HG02798 (cell line): ENCODE measurements at regions not wholly inside any gene's neighbourhood (a gene's known extent, or its start where the extent isn't known, plus 50 kb on each side); places are given as distances from the start of the nearest gene placed in this dataset.

Experiments used
- ATAC-seq: cut with Tn5 transposase; IDR thresholded peaks from one replicate; pipeline ENCODE4 v1.9.1; 2021; ENCODE audit warnings: mild to moderate bottlenecking; ENCODE audit not compliant: unreplicated experiment, poor library complexity

GRCh38 chr16:59701963-59702930 lies 968.1 kb upstream of the GOT2 start:
- ATAC-seq: no peak

DNA sequence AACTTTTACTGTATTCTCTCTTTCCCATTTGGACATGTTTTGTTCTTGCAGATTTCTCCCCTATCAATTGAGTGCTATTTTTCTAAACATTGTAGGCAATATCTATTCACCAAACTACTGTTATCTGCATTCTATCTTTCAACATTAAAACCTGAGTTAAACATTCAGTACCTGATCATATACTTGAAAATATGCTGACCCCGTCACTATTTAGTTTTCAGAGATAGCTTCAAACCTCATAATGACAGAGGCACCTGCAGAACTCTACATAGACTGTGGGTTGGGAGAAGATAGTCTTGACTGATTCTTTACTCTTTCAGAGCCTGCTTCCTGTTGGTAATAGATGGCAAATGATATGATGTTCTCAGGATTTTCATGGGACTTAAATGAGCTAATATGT lies 965.7 kb upstream of the GOT2 start:
- ATAC-seq: no peak

DNA sequence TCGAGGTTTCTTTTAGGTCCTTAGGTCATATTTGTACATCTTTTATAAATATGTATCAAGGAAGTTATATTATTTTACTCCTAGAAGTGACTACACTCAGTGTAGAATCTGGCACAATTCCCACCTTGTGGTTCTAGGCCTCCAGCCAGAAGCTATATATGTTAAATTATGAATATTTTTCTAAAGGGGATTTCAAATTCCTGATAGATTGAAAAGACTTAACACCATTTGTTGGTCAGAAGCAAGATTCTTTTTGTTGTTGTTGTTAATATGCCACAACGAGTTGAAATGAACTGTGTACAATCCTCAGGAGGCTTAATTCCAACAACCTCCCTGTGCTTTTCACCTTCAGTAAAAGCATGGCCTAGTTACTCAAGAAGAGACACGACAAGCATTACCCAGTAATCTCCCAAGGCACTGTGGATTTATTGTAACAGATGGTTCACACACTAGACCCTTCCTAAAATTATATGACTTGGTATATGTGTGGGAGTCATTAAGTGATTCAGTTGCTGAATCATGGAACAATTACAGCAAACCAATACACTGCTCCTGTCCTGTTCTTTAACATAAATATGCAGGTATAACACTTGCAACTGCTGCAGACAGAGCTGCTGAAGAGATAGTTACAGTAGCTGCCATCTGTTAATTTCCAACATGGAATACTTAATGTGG lies 964.4 kb upstream of the GOT2 start:
- no peak for ATAC-seq

DNA sequence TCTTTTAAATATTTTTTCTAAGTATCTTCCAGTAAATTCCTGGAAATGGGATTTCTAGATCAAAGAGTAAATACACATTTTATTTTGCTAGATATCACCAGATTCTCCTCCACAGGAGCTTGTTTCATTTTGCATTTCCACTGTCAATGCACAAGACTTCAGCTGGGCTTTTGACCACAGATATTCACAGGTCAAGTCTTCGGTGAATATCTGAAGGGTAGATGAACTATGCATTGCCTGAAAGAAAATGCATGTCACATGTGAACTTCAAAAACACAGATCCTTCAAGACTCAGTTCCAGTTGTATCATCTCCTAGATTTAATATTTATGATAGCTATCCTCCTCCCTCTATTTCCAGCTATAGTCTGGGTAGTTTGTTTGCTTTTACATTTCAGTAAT lies 963.6 kb upstream of the GOT2 start:
- no peak for ATAC-seq

- no peak for ATAC-seq
These were observed 963.1 kb upstream of the GOT2 start for GRCh38 chr16:59697236-59697635.

- no peak for ATAC-seq
These were observed 962.4 kb upstream of the GOT2 start for GRCh38 chr16:59696495-59696894.

DNA sequence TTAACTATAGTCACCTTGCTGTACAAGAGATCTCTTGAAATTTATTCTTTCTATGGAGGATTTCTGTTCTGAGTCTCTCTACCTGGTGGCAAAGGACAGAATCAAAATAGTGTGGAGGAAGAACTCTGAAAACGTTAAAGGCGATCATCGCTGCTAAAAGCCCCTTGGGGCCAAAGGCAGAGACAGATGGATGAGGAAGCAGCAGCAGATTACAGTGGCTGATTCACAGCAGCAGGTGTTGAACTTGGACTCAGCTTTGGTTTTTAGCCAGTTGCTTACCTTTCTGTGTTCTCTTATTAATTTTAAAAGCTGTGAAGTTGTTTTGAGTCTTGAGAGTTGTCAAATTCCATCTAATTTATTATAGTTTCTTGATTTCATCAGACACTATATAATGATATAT lies 956.1 kb upstream of the GOT2 start:
- no peak for ATAC-seq

- no peak for ATAC-seq
These were observed 953.9 kb upstream of the GOT2 start for GRCh38 chr16:59688006-59688405.

DNA sequence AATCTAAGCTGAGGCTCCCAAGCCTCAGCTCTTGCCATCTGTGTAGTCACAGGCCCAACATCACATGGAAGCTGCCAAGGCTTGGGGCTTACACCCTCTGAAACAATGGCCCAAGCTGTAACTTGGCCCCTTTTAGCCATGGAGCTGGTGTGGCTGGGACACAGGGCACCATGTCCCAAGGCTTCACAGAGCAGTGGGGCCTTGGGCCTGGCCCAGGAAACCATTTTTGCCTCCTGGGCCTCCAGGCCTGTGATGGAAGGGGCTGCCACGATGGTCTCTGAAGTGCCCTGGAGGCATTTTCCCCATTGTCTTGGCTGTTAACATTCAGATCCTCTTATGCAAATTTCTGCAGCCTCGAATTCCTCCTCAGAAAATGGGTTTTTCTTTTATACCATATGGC lies 952.3 kb upstream of the GOT2 start:
- ATAC-seq: no peak

DNA sequence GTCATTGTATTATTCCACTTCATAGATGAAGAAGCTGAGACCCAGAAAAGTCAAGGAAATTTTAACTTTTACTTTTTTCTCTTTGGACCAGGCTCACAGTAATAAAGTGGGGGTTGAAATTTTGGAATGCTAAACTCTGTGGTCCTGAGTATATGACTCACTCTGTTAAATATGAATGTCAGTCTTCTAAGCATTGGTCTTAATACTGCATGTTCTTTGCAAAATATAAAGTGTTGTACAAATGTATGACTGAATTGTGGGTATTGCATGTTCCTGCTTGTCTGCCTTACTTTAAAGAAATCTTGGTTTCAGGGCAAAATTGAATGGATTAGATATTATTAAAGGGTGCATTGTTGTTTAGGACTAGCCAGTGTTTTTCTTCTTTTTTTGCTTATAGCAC lies 950.8 kb upstream of the GOT2 start:
- ATAC-seq: no peak

DNA sequence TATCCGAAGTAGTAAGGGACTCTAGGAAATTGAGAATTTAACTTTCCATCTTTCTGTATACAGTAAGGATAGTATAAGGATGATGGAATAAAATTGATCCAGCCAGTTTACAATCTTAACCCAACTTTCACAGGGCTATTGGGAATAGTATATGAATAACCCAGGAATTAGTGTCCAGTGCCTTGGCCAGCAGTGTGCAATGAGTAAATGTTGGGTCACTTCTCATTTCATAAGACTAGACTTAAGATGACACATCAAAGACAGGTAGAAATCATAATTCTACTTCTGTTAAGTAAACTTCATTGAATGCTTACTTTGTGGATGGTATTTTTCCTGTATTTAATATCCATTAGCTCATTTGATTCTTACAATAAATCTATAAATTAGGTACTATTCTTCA lies 949.6 kb upstream of the GOT2 start:
- no peak for ATAC-seq

DNA sequence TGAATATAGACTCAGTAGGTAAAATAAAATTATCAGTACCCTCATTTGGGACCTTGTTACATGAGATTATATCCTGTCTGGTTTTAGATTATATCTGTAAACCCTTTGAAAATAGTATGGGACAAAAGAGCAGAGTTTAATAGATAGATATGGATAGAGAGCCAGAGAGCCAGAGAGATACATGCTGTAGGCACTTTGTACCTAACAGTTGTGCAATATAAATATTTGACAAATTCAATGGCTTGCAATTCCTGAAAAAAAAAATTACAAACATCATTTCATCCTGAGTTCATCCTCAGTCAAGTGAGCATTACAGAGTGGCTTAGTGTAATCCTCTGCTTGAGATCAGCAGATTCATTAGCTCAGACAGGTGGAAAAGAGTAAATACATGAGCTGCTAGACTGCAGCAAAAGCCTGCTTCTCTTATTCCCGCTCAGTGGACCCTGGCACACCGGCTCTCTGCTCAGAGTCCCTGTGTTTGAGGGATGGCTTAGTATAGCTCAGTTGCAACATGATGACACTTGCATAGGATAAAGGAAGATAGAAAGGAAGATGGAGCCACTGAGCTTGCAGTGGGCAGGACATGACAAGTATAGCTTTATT lies 931.6 kb upstream of the GOT2 start:
- ATAC-seq: no peak

- ATAC-seq: no peak
These were observed 924.5 kb upstream of the GOT2 start for GRCh38 chr16:59658572-59658971.

GRCh38 chr16:59655031-59655430 lies 920.9 kb upstream of the GOT2 start:
- ATAC-seq: no peak

DNA sequence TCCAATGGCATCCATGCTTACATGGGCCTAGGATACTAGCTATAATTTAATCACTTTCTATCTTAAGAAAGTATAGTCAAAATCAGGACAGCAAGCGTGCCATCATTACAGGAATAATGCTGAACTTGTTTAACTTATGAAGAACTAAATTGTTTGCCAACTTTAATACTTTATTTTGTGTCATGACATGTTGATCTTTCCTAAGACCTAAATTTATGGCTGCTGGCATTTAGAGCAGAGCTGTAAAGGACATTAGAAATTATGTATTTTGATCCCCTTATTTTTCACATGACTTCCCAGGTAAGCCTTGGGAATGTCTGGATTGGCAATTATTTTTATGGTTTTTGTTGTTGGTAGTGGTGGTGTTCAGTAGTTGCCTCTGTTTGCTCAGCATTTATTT lies 920.3 kb upstream of the GOT2 start:
- ATAC-seq: no peak

GRCh38 chr16:59651662-59652061 lies 917.5 kb upstream of the GOT2 start:
- no peak for ATAC-seq

- ATAC-seq: no peak
These were observed 911.1 kb upstream of the GOT2 start for GRCh38 chr16:59645194-59645593.

- no peak for ATAC-seq
These were observed 901.6 kb upstream of the GOT2 start for GRCh38 chr16:59635674-59636073.

DNA sequence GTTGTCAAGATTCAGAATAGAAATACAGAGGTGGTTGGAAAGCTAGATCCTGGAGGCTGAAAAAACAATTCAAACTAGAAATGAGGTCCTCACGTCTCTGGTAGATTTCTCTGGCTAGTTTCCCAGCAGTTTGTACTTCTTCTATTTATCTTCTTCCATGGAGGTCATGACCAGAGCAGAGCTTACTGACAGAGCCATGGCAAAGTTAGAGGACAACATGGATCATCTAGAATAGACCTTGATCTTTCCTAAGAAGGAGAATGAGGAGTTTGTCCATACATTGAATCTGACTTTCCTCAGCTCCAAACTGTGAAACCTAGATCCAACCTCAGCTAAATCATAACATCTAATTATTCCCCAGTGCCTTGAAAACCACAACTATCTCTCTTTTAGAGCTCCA lies 900.8 kb upstream of the GOT2 start:
- ATAC-seq: no peak

GRCh38 chr16:59634004-59634579 lies 900.0 kb upstream of the GOT2 start:
- no peak for ATAC-seq

DNA sequence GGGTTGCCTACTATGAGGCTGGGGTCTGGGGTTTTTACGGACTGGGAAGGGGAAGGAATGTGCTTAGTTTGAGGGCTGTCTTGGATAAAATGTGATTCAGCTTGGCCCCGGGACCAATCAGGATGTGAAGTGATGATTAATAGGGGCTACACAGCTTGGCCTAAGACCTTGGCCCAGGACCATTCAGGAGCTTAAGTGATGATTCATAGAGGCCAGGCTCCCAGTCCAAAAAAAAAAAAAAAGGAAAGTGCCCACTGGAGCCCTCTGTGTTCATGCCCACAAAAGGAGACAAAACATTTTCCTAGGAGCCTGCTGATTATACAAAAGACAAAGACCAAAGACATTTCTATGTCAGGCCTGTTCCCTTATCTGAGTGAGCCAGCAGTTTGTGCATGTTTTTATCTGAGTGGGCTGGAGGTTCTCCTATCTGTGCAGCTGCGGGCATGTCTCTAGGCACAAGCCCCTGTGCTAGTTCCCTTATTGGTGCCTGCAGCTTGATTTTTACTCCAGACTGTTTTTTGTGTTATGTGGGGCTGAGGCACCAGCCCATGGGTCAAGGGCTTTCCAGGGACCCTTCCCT lies 898.2 kb upstream of the GOT2 start:
- ATAC-seq: no peak
